ENCODE measurements at regions not wholly inside any gene's neighbourhood (a gene's known extent, or its start where the extent isn't known, plus 50 kb on each side); places are given as distances from the start of the nearest gene placed in this dataset.

- TF ChIP-seq, protein P1, sequence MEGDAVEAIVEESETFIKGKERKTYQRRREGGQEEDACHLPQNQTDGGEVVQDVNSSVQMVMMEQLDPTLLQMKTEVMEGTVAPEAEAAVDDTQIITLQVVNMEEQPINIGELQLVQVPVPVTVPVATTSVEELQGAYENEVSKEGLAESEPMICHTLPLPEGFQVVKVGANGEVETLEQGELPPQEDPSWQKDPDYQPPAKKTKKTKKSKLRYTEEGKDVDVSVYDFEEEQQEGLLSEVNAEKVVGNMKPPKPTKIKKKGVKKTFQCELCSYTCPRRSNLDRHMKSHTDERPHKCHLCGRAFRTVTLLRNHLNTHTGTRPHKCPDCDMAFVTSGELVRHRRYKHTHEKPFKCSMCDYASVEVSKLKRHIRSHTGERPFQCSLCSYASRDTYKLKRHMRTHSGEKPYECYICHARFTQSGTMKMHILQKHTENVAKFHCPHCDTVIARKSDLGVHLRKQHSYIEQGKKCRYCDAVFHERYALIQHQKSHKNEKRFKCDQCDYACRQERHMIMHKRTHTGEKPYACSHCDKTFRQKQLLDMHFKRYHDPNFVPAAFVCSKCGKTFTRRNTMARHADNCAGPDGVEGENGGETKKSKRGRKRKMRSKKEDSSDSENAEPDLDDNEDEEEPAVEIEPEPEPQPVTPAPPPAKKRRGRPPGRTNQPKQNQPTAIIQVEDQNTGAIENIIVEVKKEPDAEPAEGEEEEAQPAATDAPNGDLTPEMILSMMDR (IDR thresholded peaks at IDR 0.05): no peak
- TF ChIP-seq POLR2A (IDR thresholded peaks at IDR 0.05) (no peak), POLR2AphosphoS5 (IDR thresholded peaks at IDR 0.05) (no peak)
These were observed 236.6 kb upstream of the MOCS1 start for GRCh38 chr6:40170856-40171255.

All from gastroesophageal sphincter (tissue), 3 donors.